Astrocyte (in vitro differentiated cells and primary cell): ENCODE measurements at regions not wholly inside any gene's neighbourhood (a gene's known extent, or its start where the extent isn't known, plus 50 kb on each side); places are given as distances from the start of the nearest gene placed in this dataset.

ENCODE experiments used
- DNase-seq: peaks from one replicate; pipeline ENCODE4 v3.0.0-alpha.2; 2010; ENCODE audit warnings: low read depth
- FAIRE-seq: peaks from 2 replicates; lab custom pipeline; 2011; peaks lifted over from hg19 to GRCh38; lab: Jason Lieb, UNC
- H2AFZ ChIP-seq: 2 replicates; pipeline ENCODE4 v1.6.0; 2012; ENCODE audit warnings: low read depth, low read length, inconsistent platforms
- H3K27ac ChIP-seq: 2 replicates; pipeline ENCODE4 v1.5.1; 2011; ENCODE audit warnings: low read depth, low read length, inconsistent platforms
- H3K27me3 ChIP-seq: 2 replicates; pipeline ENCODE4 v1.6.0; 2011; ENCODE audit warnings: low read length, inconsistent platforms; ENCODE audit not compliant: insufficient read depth
- H3K36me3 ChIP-seq: 2 replicates; pipeline ENCODE4 v1.5.1; 2011; ENCODE audit warnings: low read length, inconsistent platforms; ENCODE audit not compliant: insufficient read depth
- H3K4me1 ChIP-seq: 2 replicates; pipeline ENCODE4 v1.5.1; 2011; ENCODE audit warnings: low read length, inconsistent platforms; ENCODE audit not compliant: insufficient read depth
- H3K4me2 ChIP-seq: 2 replicates; pipeline ENCODE4 v1.6.0; 2012; ENCODE audit warnings: low read length, inconsistent platforms
- H3K4me3 ChIP-seq: 2 replicates; pipeline ENCODE4 v1.5.1; 2011; ENCODE audit warnings: low read depth, mild to moderate bottlenecking, low read length, inconsistent platforms; ENCODE audit not compliant: insufficient read depth
- H3K79me2 ChIP-seq: 2 replicates; pipeline ENCODE4 v1.6.0; 2012; ENCODE audit warnings: mild to moderate bottlenecking, low read length, inconsistent platforms; ENCODE audit not compliant: insufficient read depth
- H3K9ac ChIP-seq: 2 replicates; pipeline ENCODE4 v1.6.0; 2012; ENCODE audit warnings: mild to moderate bottlenecking, low read length, inconsistent platforms
- H3K9me3 ChIP-seq: 2 replicates; pipeline ENCODE4 v1.5.1; 2012; ENCODE audit warnings: low read depth, mild to moderate bottlenecking, low read length, inconsistent platforms; ENCODE audit not compliant: insufficient read depth
- H4K20me1 ChIP-seq: 2 replicates; pipeline ENCODE4 v1.6.0; 2012; ENCODE audit warnings: low read length, inconsistent platforms; ENCODE audit not compliant: insufficient read depth
- H3K27ac Mint-ChIP-seq: one replicate; pipeline ENCODE4 v1.8.0; 2021; ENCODE audit warnings: mild to moderate bottlenecking, mixed read lengths; ENCODE audit not compliant: unreplicated experiment
- H3K27me3 Mint-ChIP-seq: one replicate; pipeline ENCODE4 v1.8.0; 2021; ENCODE audit warnings: low read depth, mixed read lengths; ENCODE audit not compliant: unreplicated experiment
- H3K36me3 Mint-ChIP-seq: one replicate; pipeline ENCODE4 v1.8.0; 2021; ENCODE audit warnings: low read depth, mixed read lengths; ENCODE audit not compliant: unreplicated experiment
- H3K4me1 Mint-ChIP-seq: one replicate; pipeline ENCODE4 v1.8.0; 2021; ENCODE audit warnings: low read depth, mixed read lengths; ENCODE audit not compliant: unreplicated experiment
- H3K4me3 Mint-ChIP-seq: one replicate; pipeline ENCODE4 v1.8.0; 2021; ENCODE audit warnings: mild to moderate bottlenecking, moderate library complexity, mixed read lengths; ENCODE audit not compliant: unreplicated experiment
- H3K9me3 Mint-ChIP-seq: one replicate; pipeline ENCODE4 v1.8.0; 2021; ENCODE audit warnings: mild to moderate bottlenecking, mixed read lengths; ENCODE audit not compliant: unreplicated experiment
- EZH2 ChIP-seq: IDR thresholded peaks from 2 replicates; pipeline ENCODE4 v1.6.1; 2012; ENCODE audit warnings: mild to moderate bottlenecking, low read length, inconsistent platforms; ENCODE audit not compliant: insufficient read depth
- TF ChIP-seq, protein P1 (sequence below): IDR thresholded peaks from 2 replicates; pipeline ENCODE4 v1.5.1; 2011; ENCODE audit warnings: low read depth, mild to moderate bottlenecking, inconsistent platforms, low read length, moderate library complexity; ENCODE audit not compliant: insufficient read depth

- H3K4me3 Mint-ChIP-seq, result no peak overlapping the region
- FAIRE-seq (no peak), DNase-seq (peak; percentile 2)
- no peak overlapping the region for H3K9ac ChIP-seq
- H3K4me1 ChIP-seq, result no peaks in the 10 kb centered on the region
- no peaks in the 10 kb centered on the region for H3K9me3 ChIP-seq
- H3K27me3 ChIP-seq, result peaks cover 5% of the 10 kb centered on the region
- no peak overlapping the region for H3K27ac ChIP-seq
- no peaks in the 10 kb centered on the region for H4K20me1 ChIP-seq
- no peak overlapping the region for H3K4me3 ChIP-seq
- no peaks in the 10 kb centered on the region for H3K36me3 Mint-ChIP-seq
- H3K4me2 ChIP-seq, result no peak overlapping the region
- H2AFZ ChIP-seq, result no peak overlapping the region
- H3K4me1 Mint-ChIP-seq, result no peaks in the 10 kb centered on the region
- no peaks in the 10 kb centered on the region for H3K36me3 ChIP-seq
- peaks cover 61% of the 10 kb centered on the region for H3K27me3 Mint-ChIP-seq
- no peak overlapping the region for H3K27ac Mint-ChIP-seq
- H3K79me2 ChIP-seq, result no peaks in the 10 kb centered on the region
- TF ChIP-seq EZH2, result no peak
- TF ChIP-seq, protein P1, sequence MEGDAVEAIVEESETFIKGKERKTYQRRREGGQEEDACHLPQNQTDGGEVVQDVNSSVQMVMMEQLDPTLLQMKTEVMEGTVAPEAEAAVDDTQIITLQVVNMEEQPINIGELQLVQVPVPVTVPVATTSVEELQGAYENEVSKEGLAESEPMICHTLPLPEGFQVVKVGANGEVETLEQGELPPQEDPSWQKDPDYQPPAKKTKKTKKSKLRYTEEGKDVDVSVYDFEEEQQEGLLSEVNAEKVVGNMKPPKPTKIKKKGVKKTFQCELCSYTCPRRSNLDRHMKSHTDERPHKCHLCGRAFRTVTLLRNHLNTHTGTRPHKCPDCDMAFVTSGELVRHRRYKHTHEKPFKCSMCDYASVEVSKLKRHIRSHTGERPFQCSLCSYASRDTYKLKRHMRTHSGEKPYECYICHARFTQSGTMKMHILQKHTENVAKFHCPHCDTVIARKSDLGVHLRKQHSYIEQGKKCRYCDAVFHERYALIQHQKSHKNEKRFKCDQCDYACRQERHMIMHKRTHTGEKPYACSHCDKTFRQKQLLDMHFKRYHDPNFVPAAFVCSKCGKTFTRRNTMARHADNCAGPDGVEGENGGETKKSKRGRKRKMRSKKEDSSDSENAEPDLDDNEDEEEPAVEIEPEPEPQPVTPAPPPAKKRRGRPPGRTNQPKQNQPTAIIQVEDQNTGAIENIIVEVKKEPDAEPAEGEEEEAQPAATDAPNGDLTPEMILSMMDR, result no peak
- H3K9me3 Mint-ChIP-seq, result peaks cover 4% of the 10 kb centered on the region
Measured at GRCh38 chr10:71001470-71001869, 113.1 kb upstream of the PCBD1 start.

- Histone ChIP-seq H3K4me3 (no peak overlapping the region), H3K9me3 (no peaks in the 10 kb centered on the region), H3K9ac (no peak overlapping the region), H3K36me3 (no peaks in the 10 kb centered on the region), H3K4me1 (no peaks in the 10 kb centered on the region), H3K27ac (no peak overlapping the region), H2AFZ (no peak overlapping the region), H3K4me2 (no peak overlapping the region), H3K27me3 (peaks cover 8% of the 10 kb centered on the region), H3K79me2 (no peaks in the 10 kb centered on the region), H4K20me1 (no peaks in the 10 kb centered on the region)
- Mint-ChIP-seq H3K4me3 (no peak overlapping the region), H3K9me3 (peaks cover 8% of the 10 kb centered on the region), H3K4me1 (no peaks in the 10 kb centered on the region), H3K27ac (no peak overlapping the region), H3K27me3 (peaks cover 68% of the 10 kb centered on the region), H3K36me3 (no peaks in the 10 kb centered on the region)
- no peak for DNase-seq
- TF ChIP-seq, protein P1, result no peak
- TF ChIP-seq EZH2, result no peak
- FAIRE-seq, result no peak
Measured at GRCh38 chr10:71004176-71005075, 116.1 kb upstream of the PCBD1 start.
